CD14-positive monocyte (primary cell): ENCODE measurements at regions not wholly inside any gene's neighbourhood (a gene's known extent, or its start where the extent isn't known, plus 50 kb on each side); places are given as distances from the start of the nearest gene placed in this dataset.

Source experiments
- DNase-seq, 3 donors: peaks; one replicate each; pipeline ENCODE4 v3.0.0-alpha.2; 2011 to 2022
- H2AFZ ChIP-seq: 2 replicates; pipeline ENCODE4 v1.6.0; 2012; ENCODE audit warnings: mild to moderate bottlenecking, low read depth, low read length, inconsistent platforms; ENCODE audit not compliant: insufficient read depth, poor library complexity, severe bottlenecking
- H3K27ac ChIP-seq, 2 donors: 1 replicate in 1 of 2; 2 replicates in 1 of 2; pipeline ENCODE4 v1.5.1; 2012 to 2013; ENCODE audit warnings: low read length in 2 of 2, control low read depth in 1 of 2, inconsistent platforms in 1 of 2, low read depth in 1 of 2, mild to moderate bottlenecking in 1 of 2
- H3K27me3 ChIP-seq, 2 donors: one replicate each; pipeline versions ENCODE4 v1.6.0 to v1.6.1; 2011 to 2013; ENCODE audit warnings: low read length in 2 of 2; ENCODE audit not compliant: control insufficient read depth in 2 of 2, insufficient read depth in 2 of 2
- H3K36me3 ChIP-seq, 2 donors: replicated peaks in 1 of 2; 1 replicate in 1 of 2; 2 replicates in 1 of 2; pipeline versions ENCODE4 v1.5.1 to v1.6.1; 2012 to 2013; ENCODE audit warnings: low read length in 2 of 2, control low read depth in 1 of 2, inconsistent platforms in 1 of 2, mild to moderate bottlenecking in 1 of 2; ENCODE audit not compliant: insufficient read depth in 2 of 2, control insufficient read depth in 1 of 2
- H3K4me1 ChIP-seq, 2 donors: 1 replicate in 1 of 2; 2 replicates in 1 of 2; pipeline versions ENCODE4 v1.5.1 to v1.6.1; 2012 to 2013; ENCODE audit warnings: low read length in 2 of 2, control low read depth in 1 of 2, inconsistent platforms in 1 of 2, mild to moderate bottlenecking in 1 of 2, moderate library complexity in 1 of 2; ENCODE audit not compliant: insufficient read depth in 2 of 2, control insufficient read depth in 1 of 2
- H3K4me2 ChIP-seq: replicated peaks from 2 replicates; pipeline ENCODE3; 2012; ENCODE audit warnings: low read length, moderate library complexity, mild to moderate bottlenecking; ENCODE audit not compliant: poor library complexity, severe bottlenecking; ENCODE audit errors: extremely low read depth
- H3K4me3 ChIP-seq, 3 experiments: fragments of 200-600 bp in 1 of 3; sonication (generic) in 1 of 3; replicated peaks in 1 of 3; 1 replicate in 2 of 3; 2 replicates in 1 of 3; pipeline ENCODE4 v1.5.1; 2011 to 2013; ENCODE audit warnings: low read length in 3 of 3, mild to moderate bottlenecking in 3 of 3, control low read depth in 2 of 3, low read depth in 2 of 3, inconsistent platforms in 1 of 3, moderate library complexity in 1 of 3
- H3K79me2 ChIP-seq: 2 replicates; pipeline ENCODE4 v1.6.0; 2012; ENCODE audit warnings: mild to moderate bottlenecking, control low read depth, inconsistent platforms, low read length, moderate library complexity; ENCODE audit not compliant: insufficient read depth
- H3K9ac ChIP-seq: 2 replicates; pipeline ENCODE4 v1.6.0; 2017; ENCODE audit warnings: low read length, mild to moderate bottlenecking; ENCODE audit not compliant: insufficient read depth, poor library complexity, severe bottlenecking
- H3K9me3 ChIP-seq, 2 donors: replicated peaks in 1 of 2; 1 replicate in 1 of 2; 2 replicates in 1 of 2; pipeline versions ENCODE4 v1.5.1 to v1.6.1; 2012 to 2013; ENCODE audit warnings: low read length in 2 of 2, control low read depth in 1 of 2; ENCODE audit not compliant: control insufficient read depth in 1 of 2, insufficient read depth in 1 of 2
- H4K20me1 ChIP-seq: 2 replicates; pipeline ENCODE4 v1.6.0; 2012; ENCODE audit warnings: mild to moderate bottlenecking, low read length, control low read depth, moderate library complexity; ENCODE audit not compliant: insufficient read depth
- H3K27ac Mint-ChIP-seq, 7 donors: one replicate each; pipeline ENCODE4 v1.8.0; 2020; ENCODE audit warnings: mild to moderate bottlenecking in 7 of 7, mixed read lengths in 7 of 7, moderate library complexity in 6 of 7, inconsistent platforms in 2 of 7
- H3K27me3 Mint-ChIP-seq, 3 donors: one replicate each; pipeline ENCODE4 v1.8.0; 2021 to 2022; ENCODE audit warnings: low read depth in 3 of 3, mild to moderate bottlenecking in 3 of 3, mixed read lengths in 3 of 3, moderate library complexity in 3 of 3, inconsistent platforms in 1 of 3
- H3K36me3 Mint-ChIP-seq, 2 donors: one replicate each; pipeline ENCODE4 v1.8.0; 2020; ENCODE audit warnings: mixed read lengths in 2 of 2, inconsistent platforms in 1 of 2, mild to moderate bottlenecking in 1 of 2
- H3K4me1 Mint-ChIP-seq: one replicate; pipeline ENCODE4 v1.8.0; 2020; ENCODE audit warnings: mild to moderate bottlenecking, mixed read lengths
- H3K4me3 Mint-ChIP-seq, 2 donors: one replicate each; pipeline ENCODE4 v1.8.0; 2020; ENCODE audit warnings: mild to moderate bottlenecking in 2 of 2, mixed read lengths in 2 of 2, moderate library complexity in 1 of 2
- H3K9me3 Mint-ChIP-seq, 7 donors: one replicate each; pipeline ENCODE4 v1.8.0; 2020 to 2022; ENCODE audit warnings: mixed read lengths in 7 of 7, mild to moderate bottlenecking in 6 of 7, moderate library complexity in 6 of 7, inconsistent platforms in 2 of 7
- WGBS: methylation state at CpG from one replicate; pipeline ENCODE4 v1.1.5; 2013; ENCODE audit warnings: missing lambda C conversion rate; ENCODE audit not compliant: insufficient coverage; 5-methylcytosine and 5-hydroxymethylcytosine counted together
- intact Hi-C, 2 donors: fragments of 100-400 bp; cut with micrococcal nuclease; formaldehyde crosslinking; loops; one replicate each; pipeline versions ENCODE4 v1.15.0 to v1.15.1; 2023
- TF ChIP-seq, protein P1 (sequence below): fragments of 200-600 bp; IDR thresholded peaks from one replicate; pipeline ENCODE4 v1.8.0; 2022; ENCODE audit warnings: antibody characterized with exemption, mild to moderate bottlenecking

GRCh38 chr2:128502638-128503246 lies 184.1 kb upstream of the HS6ST1 start:
- WGBS = over 99% methylated on average over 9 of the region's 12 CpGs

GRCh38 chr2:128503399-128504245 lies 185.0 kb upstream of the HS6ST1 start:
- H3K27ac Mint-ChIP-seq = no peak overlapping the region
- peaks cover 10% of the 10 kb centered on the region for H3K4me1 Mint-ChIP-seq
- 80% methylated on average over 19 of the region's 19 CpGs for WGBS
- no peak overlapping the region for H3K4me3 ChIP-seq
- TF ChIP-seq, protein P1, sequence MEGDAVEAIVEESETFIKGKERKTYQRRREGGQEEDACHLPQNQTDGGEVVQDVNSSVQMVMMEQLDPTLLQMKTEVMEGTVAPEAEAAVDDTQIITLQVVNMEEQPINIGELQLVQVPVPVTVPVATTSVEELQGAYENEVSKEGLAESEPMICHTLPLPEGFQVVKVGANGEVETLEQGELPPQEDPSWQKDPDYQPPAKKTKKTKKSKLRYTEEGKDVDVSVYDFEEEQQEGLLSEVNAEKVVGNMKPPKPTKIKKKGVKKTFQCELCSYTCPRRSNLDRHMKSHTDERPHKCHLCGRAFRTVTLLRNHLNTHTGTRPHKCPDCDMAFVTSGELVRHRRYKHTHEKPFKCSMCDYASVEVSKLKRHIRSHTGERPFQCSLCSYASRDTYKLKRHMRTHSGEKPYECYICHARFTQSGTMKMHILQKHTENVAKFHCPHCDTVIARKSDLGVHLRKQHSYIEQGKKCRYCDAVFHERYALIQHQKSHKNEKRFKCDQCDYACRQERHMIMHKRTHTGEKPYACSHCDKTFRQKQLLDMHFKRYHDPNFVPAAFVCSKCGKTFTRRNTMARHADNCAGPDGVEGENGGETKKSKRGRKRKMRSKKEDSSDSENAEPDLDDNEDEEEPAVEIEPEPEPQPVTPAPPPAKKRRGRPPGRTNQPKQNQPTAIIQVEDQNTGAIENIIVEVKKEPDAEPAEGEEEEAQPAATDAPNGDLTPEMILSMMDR = no peak
- H4K20me1 ChIP-seq = no peaks in the 10 kb centered on the region
- H3K27ac ChIP-seq = no peak overlapping the region
- intact Hi-C loops = loop anchor here in 1 of 2 donors (10.0 kb wide), 1 partner anchor 179 kb away; no protein-coding TSS in a partner anchor
- no peaks in the 10 kb centered on the region for H3K79me2 ChIP-seq
- H3K36me3 Mint-ChIP-seq = peaks cover 10 to 17% of the 10 kb centered on the region in 2 donors
- no peak overlapping the region for H2AFZ ChIP-seq
- no peaks in the 10 kb centered on the region for H3K27me3 ChIP-seq
- H3K4me3 Mint-ChIP-seq = no peak overlapping the region
- H3K9me3 ChIP-seq = no peaks in the 10 kb centered on the region
- H3K4me1 ChIP-seq = no peaks in the 10 kb centered on the region
- no peaks in the 10 kb centered on the region for H3K36me3 ChIP-seq
- H3K4me2 ChIP-seq = no peak overlapping the region
- DNase-seq = no peak
- H3K9ac ChIP-seq = no peak overlapping the region
- peaks cover 0 to 3% (median 0%) of the 10 kb centered on the region in 7 donors for H3K9me3 Mint-ChIP-seq
- peaks cover 3 to 5% (median 5%) of the 10 kb centered on the region in 3 donors for H3K27me3 Mint-ChIP-seq

More at GRCh38 chr2:128502638-128503246, 184.1 kb upstream of the HS6ST1 start:
- Mint-ChIP-seq H3K27me3 (peaks cover 3 to 5% (median 5%) of the 10 kb centered on the region in 3 donors), H3K4me3 (no peak overlapping the region), H3K27ac (no peak overlapping the region), H3K9me3 (peaks cover 0 to 3% (median 0%) of the 10 kb centered on the region in 7 donors), H3K36me3 (peaks cover 10 to 17% of the 10 kb centered on the region in 2 donors), H3K4me1 (peaks cover 10% of the 10 kb centered on the region)
- no peak overlapping the region for H3K4me2 ChIP-seq
- H3K9me3 ChIP-seq = no peaks in the 10 kb centered on the region
- no peak overlapping the region for H3K4me3 ChIP-seq
- H4K20me1 ChIP-seq = no peaks in the 10 kb centered on the region
- DNase-seq = no peak
- H3K27ac ChIP-seq = no peak overlapping the region
- H2AFZ ChIP-seq = no peak overlapping the region
- TF ChIP-seq, protein P1 = no peak
- no peaks in the 10 kb centered on the region for H3K79me2 ChIP-seq
- H3K9ac ChIP-seq = no peak overlapping the region
- no peaks in the 10 kb centered on the region for H3K36me3 ChIP-seq
- intact Hi-C loops = loop anchor here in 1 of 2 donors (10.0 kb wide), 1 partner anchor 178 kb away; no protein-coding TSS in a partner anchor
- no peaks in the 10 kb centered on the region for H3K4me1 ChIP-seq
- no peaks in the 10 kb centered on the region for H3K27me3 ChIP-seq
